ENCODE measurements at regions not wholly inside any gene's neighbourhood (a gene's known extent, or its start where the extent isn't known, plus 50 kb on each side); places are given as distances from the start of the nearest gene placed in this dataset.

DNA sequence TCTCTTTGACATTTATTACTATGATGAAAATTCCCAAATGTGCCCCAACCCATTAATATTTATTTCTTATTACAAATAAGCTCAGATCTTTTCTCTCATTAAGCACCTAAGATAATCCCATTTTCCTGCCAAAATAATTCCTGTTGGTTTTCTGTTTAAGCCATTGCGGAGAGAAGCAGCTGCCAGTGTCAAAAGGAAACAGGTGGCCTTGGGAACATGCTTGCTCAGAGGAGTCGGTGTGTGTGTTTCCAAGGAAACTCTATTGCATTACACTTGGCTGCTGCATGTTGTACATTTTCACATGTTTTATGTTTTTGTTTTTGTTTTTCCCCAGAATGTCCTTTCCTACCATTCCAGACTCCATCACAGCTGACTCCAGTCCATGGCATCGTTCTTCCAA lies 56.4 kb downstream of the CD24 start:
- Mint-ChIP-seq H3K36me3 (ENCODE audit: insufficient read depth, unreplicated experiment) (no peaks in the 10 kb centered on the region), H3K4me1 (ENCODE audit: insufficient read depth, unreplicated experiment) (peaks cover 6% of the 10 kb centered on the region), H3K27me3 (ENCODE audit: insufficient read depth, unreplicated experiment) (no peaks in the 10 kb centered on the region), H3K4me3 (ENCODE audit: unreplicated experiment) (no peak overlapping the region), H3K9me3 (ENCODE audit: unreplicated experiment) (no peaks in the 10 kb centered on the region), H3K27ac (ENCODE audit: low read depth, unreplicated experiment) (no peak overlapping the region)
- intact Hi-C loops (cut with micrococcal nuclease): no loop called here
- ChIA-PET CTCF (no interaction called here), POLR2A (no interaction called here)
- TF ChIP-seq, protein P1, sequence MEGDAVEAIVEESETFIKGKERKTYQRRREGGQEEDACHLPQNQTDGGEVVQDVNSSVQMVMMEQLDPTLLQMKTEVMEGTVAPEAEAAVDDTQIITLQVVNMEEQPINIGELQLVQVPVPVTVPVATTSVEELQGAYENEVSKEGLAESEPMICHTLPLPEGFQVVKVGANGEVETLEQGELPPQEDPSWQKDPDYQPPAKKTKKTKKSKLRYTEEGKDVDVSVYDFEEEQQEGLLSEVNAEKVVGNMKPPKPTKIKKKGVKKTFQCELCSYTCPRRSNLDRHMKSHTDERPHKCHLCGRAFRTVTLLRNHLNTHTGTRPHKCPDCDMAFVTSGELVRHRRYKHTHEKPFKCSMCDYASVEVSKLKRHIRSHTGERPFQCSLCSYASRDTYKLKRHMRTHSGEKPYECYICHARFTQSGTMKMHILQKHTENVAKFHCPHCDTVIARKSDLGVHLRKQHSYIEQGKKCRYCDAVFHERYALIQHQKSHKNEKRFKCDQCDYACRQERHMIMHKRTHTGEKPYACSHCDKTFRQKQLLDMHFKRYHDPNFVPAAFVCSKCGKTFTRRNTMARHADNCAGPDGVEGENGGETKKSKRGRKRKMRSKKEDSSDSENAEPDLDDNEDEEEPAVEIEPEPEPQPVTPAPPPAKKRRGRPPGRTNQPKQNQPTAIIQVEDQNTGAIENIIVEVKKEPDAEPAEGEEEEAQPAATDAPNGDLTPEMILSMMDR (IDR thresholded peaks at IDR 0.05; ENCODE audit: unreplicated experiment): no peak
- no TSS peak for BruUV-seq (replicated peaks)
- DNase-seq (ENCODE audit: unreplicated experiment): no peak

DNA sequence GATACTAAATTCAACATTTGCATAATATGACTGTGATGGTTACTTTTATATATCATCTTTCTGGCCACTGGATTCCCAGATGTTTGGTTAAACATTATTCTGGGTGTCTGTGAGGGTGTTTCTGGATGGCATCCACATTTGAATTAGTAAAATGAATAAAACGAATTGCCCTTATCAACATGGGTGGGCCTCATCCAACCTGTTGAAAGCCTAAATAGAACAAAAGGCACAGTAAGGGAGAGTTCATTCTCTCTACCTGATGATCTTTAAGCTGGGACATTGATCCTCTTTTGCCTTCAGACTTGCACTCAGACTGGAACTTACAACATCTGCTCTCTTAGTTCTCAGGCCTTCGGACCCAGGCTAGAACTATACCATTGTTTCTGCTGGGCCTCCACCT lies 57.6 kb downstream of the CD24 start:
- Mint-ChIP-seq H3K4me3 (ENCODE audit: unreplicated experiment) (no peak overlapping the region), H3K9me3 (ENCODE audit: unreplicated experiment) (no peaks in the 10 kb centered on the region), H3K36me3 (ENCODE audit: insufficient read depth, unreplicated experiment) (no peaks in the 10 kb centered on the region), H3K27ac (ENCODE audit: low read depth, unreplicated experiment) (no peak overlapping the region), H3K4me1 (ENCODE audit: insufficient read depth, unreplicated experiment) (peaks cover 6% of the 10 kb centered on the region), H3K27me3 (ENCODE audit: insufficient read depth, unreplicated experiment) (no peaks in the 10 kb centered on the region)
- TF ChIP-seq, protein P1 (IDR thresholded peaks at IDR 0.05; ENCODE audit: unreplicated experiment): no peak
- ChIA-PET POLR2A (no interaction called here), CTCF (no interaction called here)
- no TSS peak for BruUV-seq (replicated peaks)
- no peak for DNase-seq (ENCODE audit: unreplicated experiment)
- intact Hi-C loops (cut with micrococcal nuclease): no loop called here

DNA sequence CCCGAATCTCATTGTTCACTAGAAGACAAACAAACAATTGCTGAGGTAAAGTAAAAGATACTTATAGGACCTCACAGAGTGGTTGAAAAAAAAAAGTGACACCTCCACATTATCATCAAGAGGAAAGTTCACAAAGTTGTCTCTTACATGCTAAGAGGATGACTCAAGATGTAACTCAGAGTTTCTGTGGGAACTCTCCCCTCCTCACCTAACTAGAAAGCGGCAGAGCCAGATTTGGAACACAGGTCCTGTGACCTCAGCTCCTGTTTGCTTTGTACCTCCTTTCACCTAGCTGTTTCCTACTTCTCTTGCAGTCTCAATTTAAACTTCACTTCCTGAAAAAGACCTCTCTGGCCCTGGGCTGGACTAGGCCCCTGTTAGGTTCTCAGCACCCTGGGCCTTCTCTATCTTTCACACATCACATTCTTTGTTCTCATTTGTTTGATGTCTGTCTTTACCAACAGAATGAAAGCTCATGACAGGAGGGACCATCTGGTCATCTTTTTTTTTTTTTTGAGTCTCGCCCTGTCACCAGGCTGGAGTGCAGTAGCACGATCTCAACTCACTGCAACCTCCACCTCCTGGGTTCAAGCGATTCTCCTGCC lies 60.8 kb downstream of the CD24 start:
- no peak overlapping the region for H3K4me3 Mint-ChIP-seq (ENCODE audit: unreplicated experiment)
- ChIA-PET POLR2A (no interaction called here), CTCF (no interaction called here)
- H3K9me3 Mint-ChIP-seq (ENCODE audit: unreplicated experiment): no peaks in the 10 kb centered on the region
- no peak overlapping the region for H3K27ac Mint-ChIP-seq (ENCODE audit: low read depth, unreplicated experiment)
- BruUV-seq (replicated peaks): no TSS peak
- intact Hi-C loops (cut with micrococcal nuclease): no loop called here
- TF ChIP-seq, protein P1 (IDR thresholded peaks at IDR 0.05; ENCODE audit: unreplicated experiment): no peak
- no peaks in the 10 kb centered on the region for H3K27me3 Mint-ChIP-seq (ENCODE audit: insufficient read depth, unreplicated experiment)
- DNase-seq (ENCODE audit: unreplicated experiment): no peak
- H3K4me1 Mint-ChIP-seq (ENCODE audit: insufficient read depth, unreplicated experiment): peaks cover 6% of the 10 kb centered on the region
- no peaks in the 10 kb centered on the region for H3K36me3 Mint-ChIP-seq (ENCODE audit: insufficient read depth, unreplicated experiment)

DNA sequence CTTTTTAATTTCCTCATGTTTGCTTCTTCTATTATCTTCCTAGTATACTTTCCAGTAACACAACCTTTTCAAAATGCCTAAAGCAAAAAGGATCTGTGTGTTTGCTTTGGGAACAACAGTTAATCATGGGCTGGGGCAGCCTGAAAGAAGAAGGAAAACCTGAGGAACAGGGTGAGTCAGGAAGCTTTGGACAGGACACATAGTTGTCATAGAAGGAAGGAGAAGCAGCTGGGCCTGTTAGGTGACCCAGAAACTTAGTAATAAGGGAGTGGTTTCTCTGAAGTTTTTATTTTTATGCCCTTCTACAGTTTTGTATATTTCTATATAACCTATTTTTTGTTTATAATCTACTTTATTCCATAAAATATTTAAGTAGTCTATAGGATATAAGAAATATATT lies 61.4 kb downstream of the CD24 start:
- no peaks in the 10 kb centered on the region for H3K36me3 Mint-ChIP-seq (ENCODE audit: insufficient read depth, unreplicated experiment)
- CTCF ChIA-PET: no interaction called here
- H3K27ac Mint-ChIP-seq (ENCODE audit: low read depth, unreplicated experiment): no peak overlapping the region
- TF ChIP-seq, protein P1 (IDR thresholded peaks at IDR 0.05; ENCODE audit: unreplicated experiment): no peak
- BruUV-seq (replicated peaks): no TSS peak
- H3K4me1 Mint-ChIP-seq (ENCODE audit: insufficient read depth, unreplicated experiment): peaks cover 12% of the 10 kb centered on the region
- no peaks in the 10 kb centered on the region for H3K9me3 Mint-ChIP-seq (ENCODE audit: unreplicated experiment)
- POLR2A ChIA-PET: no interaction called here
- DNase-seq (ENCODE audit: unreplicated experiment): no peak
- intact Hi-C loops (cut with micrococcal nuclease): no loop called here
- no peaks in the 10 kb centered on the region for H3K27me3 Mint-ChIP-seq (ENCODE audit: insufficient read depth, unreplicated experiment)
- H3K4me3 Mint-ChIP-seq (ENCODE audit: unreplicated experiment): no peak overlapping the region

Measured in MCF 10A (cell line).